GM12878 (cell line): ENCODE measurements at regions not wholly inside any gene's neighbourhood (a gene's known extent, or its start where the extent isn't known, plus 50 kb on each side); places are given as distances from the start of the nearest gene placed in this dataset.

Experiments
- ATAC-seq: fragments of 200-7000 bp; cut with Tn5 transposase; 3 replicates; pipeline ENCODE4 v1.9.1; 2020; ENCODE audit warnings: mild to moderate bottlenecking, moderate library complexity
- BruUV-seq: library from RNA; stranded (reverse); fragments of 400-500 nt; replicated peaks from 2 replicates; lab custom pipeline; 2021; lab: Mats Ljungman, UMichigan
- CTCF ChIA-PET: fragments of 300-600 bp; sonication (Branson Sonifier 250); formaldehyde crosslinking; extraction: SDS; loops from one replicate; lab custom pipeline; 2021; ENCODE audit warnings: inconsistent platforms; lab: Yijun Ruan, JAX
- POLR2A ChIA-PET: fragments of 350-600 bp; formaldehyde crosslinking; extraction: SDS; loops from one replicate; lab custom pipeline; 2021; ENCODE audit warnings: inconsistent platforms; lab: Charles Lee
- RAD21 ChIA-PET: fragments of 300-600 bp; sonication (Branson Sonifier 250); formaldehyde crosslinking; loops from one replicate; lab custom pipeline; 2023; ENCODE audit warnings: antibody characterized with exemption; ENCODE audit not compliant: unreplicated experiment; lab: Charles Lee
- SMC1A ChIA-PET: fragments of 300-600 bp; sonication (Branson Sonifier 250); formaldehyde crosslinking; loops from one replicate; lab custom pipeline; 2023; ENCODE audit not compliant: unreplicated experiment, uncharacterized antibody; lab: Charles Lee
- DNase-seq: peaks from one replicate; pipeline ENCODE4 v3.0.0-alpha.2; 2011; ENCODE audit warnings: low read depth, low spot score
- FAIRE-seq: peaks from 3 replicates; lab custom pipeline; 2011; peaks lifted over from hg19 to GRCh38; lab: Jason Lieb, UNC
- H2AFZ ChIP-seq: 2 replicates; pipeline ENCODE4 v1.6.0; 2011; ENCODE audit warnings: low read depth, low read length, control low read depth; ENCODE audit not compliant: control insufficient read depth
- H3K27ac ChIP-seq: 2 replicates; pipeline ENCODE4 v1.5.1; 2011; ENCODE audit warnings: control low read depth; ENCODE audit not compliant: control insufficient read depth, insufficient read depth
- H3K27me3 ChIP-seq, 2 experiments: replicated peaks in 1 of 2; 2 replicates each; pipeline versions ENCODE4 v1.6.0 to v1.6.1; 2011; ENCODE audit warnings: low read length in 1 of 2; ENCODE audit not compliant: control insufficient read depth in 2 of 2, insufficient read depth in 2 of 2
- H3K36me3 ChIP-seq, 2 experiments: 2 replicates each; pipeline ENCODE4 v1.5.1; 2011; ENCODE audit warnings: low read length in 1 of 2; ENCODE audit not compliant: control insufficient read depth in 2 of 2, insufficient read depth in 2 of 2
- H3K4me1 ChIP-seq: 2 replicates; pipeline ENCODE4 v1.6.1; 2011; ENCODE audit warnings: mild to moderate bottlenecking, low read length, moderate library complexity, mixed read lengths; ENCODE audit not compliant: control insufficient read depth, insufficient read depth
- H3K4me2 ChIP-seq: 2 replicates; pipeline ENCODE4 v1.6.0; 2011; ENCODE audit warnings: control low read depth; ENCODE audit not compliant: control insufficient read depth, insufficient read depth
- H3K4me3 ChIP-seq: fragments of 200-600 bp; sonication (generic); 2 replicates; pipeline ENCODE4 v1.5.1; 2016
- H3K79me2 ChIP-seq: 2 replicates; pipeline ENCODE4 v1.6.0; 2011; ENCODE audit warnings: low read length; ENCODE audit not compliant: control insufficient read depth, insufficient read depth
- H3K9ac ChIP-seq: 2 replicates; pipeline ENCODE4 v1.8.0; 2011; ENCODE audit warnings: low read length, control low read depth, mixed read lengths; ENCODE audit not compliant: control insufficient read depth, insufficient read depth
- H3K9me3 ChIP-seq: replicated peaks from 3 replicates; pipeline ENCODE4 v1.5.1; 2011; ENCODE audit warnings: mild to moderate bottlenecking, low read length; ENCODE audit not compliant: control insufficient read depth, insufficient read depth
- H4K20me1 ChIP-seq: 2 replicates; pipeline ENCODE4 v1.6.0; 2011; ENCODE audit not compliant: control insufficient read depth, insufficient read depth
- BRCA1 ChIP-seq: IDR thresholded peaks from 2 replicates; pipeline ENCODE4 v1.6.1; 2011; ENCODE audit warnings: low read depth, low read length, improper control_type of control experiment
- DPF2 ChIP-seq: fragments of 450-650 bp; IDR thresholded peaks from 2 replicates; pipeline ENCODE4 v1.6.1; 2017; ENCODE audit warnings: mild to moderate bottlenecking
- EED ChIP-seq: sonication (generic); IDR thresholded peaks from 2 replicates; pipeline ENCODE4 v1.6.1; 2016; ENCODE audit warnings: antibody characterized with exemption, low read depth
- EP300 ChIP-seq, 2 experiments: fragments of 150-350 bp in 1 of 2; IDR thresholded peaks; 2 replicates each; pipeline ENCODE4 v1.6.1; 2011 to 2012; ENCODE audit warnings: low read depth in 2 of 2, low read length in 2 of 2, borderline replicate concordance in 1 of 2, improper control_type of control experiment in 1 of 2, inconsistent platforms in 1 of 2; ENCODE audit not compliant: control insufficient read depth in 1 of 2
- EZH2 ChIP-seq: IDR thresholded peaks from 2 replicates; pipeline ENCODE4 v1.6.1; 2012; ENCODE audit warnings: low read depth, mild to moderate bottlenecking, control low read depth, inconsistent platforms, low read length, borderline replicate concordance; ENCODE audit not compliant: control insufficient read depth
- KAT2A ChIP-seq: conservative IDR thresholded peaks from 2 replicates; pipeline ENCODE4 v1.6.1; 2011; ENCODE audit warnings: low read depth, low read length; ENCODE audit not compliant: control insufficient read depth
- NBN ChIP-seq: fragments of 450-650 bp; IDR thresholded peaks from 2 replicates; pipeline ENCODE4 v1.6.1; 2016
- NKRF ChIP-seq: fragments of 450-650 bp; conservative IDR thresholded peaks from 2 replicates; pipeline ENCODE4 v1.6.1; 2017; ENCODE audit warnings: mild to moderate bottlenecking, moderate library complexity
- PML ChIP-seq: IDR thresholded peaks from 2 replicates; pipeline ENCODE4 v1.6.1; 2012; ENCODE audit warnings: low read length, inconsistent platforms
- RB1 ChIP-seq: fragments of 450-650 bp; formaldehyde crosslinking; IDR thresholded peaks from 2 replicates; pipeline ENCODE4 v1.6.1; 2017; ENCODE audit warnings: mild to moderate bottlenecking, borderline replicate concordance
- RCOR1 ChIP-seq: conservative IDR thresholded peaks from 2 replicates; pipeline ENCODE4 v1.6.1; 2012; ENCODE audit warnings: low read depth, low read length, improper control_type of control experiment
- RUNX3 ChIP-seq: IDR thresholded peaks from 2 replicates; pipeline ENCODE4 v1.6.1; 2012; ENCODE audit warnings: low read length, inconsistent platforms
- TAF1 ChIP-seq: IDR thresholded peaks from 2 replicates; pipeline ENCODE4 v1.6.1; 2011; ENCODE audit warnings: mild to moderate bottlenecking, low read depth, low read length, borderline replicate concordance
- TCF12 ChIP-seq: IDR thresholded peaks from 2 replicates; pipeline ENCODE4 v1.6.1; 2011; ENCODE audit warnings: low read depth, mild to moderate bottlenecking, low read length
- USF1 ChIP-seq: IDR thresholded peaks from 2 replicates; pipeline ENCODE4 v1.6.1; 2011; ENCODE audit warnings: borderline replicate concordance, low read depth, mild to moderate bottlenecking, moderate library complexity, mixed read lengths, low read length; ENCODE audit not compliant: insufficient read depth; ENCODE audit errors: extremely low read length
- USF2 ChIP-seq: IDR thresholded peaks from 2 replicates; pipeline ENCODE4 v1.6.1; 2011; ENCODE audit warnings: low read depth, low read length, improper control_type of control experiment, borderline replicate concordance
- YY1 ChIP-seq: IDR thresholded peaks from 2 replicates; pipeline ENCODE4 v1.6.1; 2011; ENCODE audit warnings: low read depth, mild to moderate bottlenecking, low read length
- ZSCAN29 ChIP-seq: fragments of 450-650 bp; IDR thresholded peaks from 2 replicates; pipeline ENCODE4 v1.6.1; 2017; ENCODE audit warnings: mild to moderate bottlenecking, moderate library complexity
- WGBS: methylation state at CpG from one replicate; pipeline ENCODE4 v1.1.6; 2016; ENCODE audit warnings: low lambda C conversion rate; ENCODE audit not compliant: insufficient replicate concordance, insufficient coverage; ENCODE audit errors: missing lambda C conversion rate; 5-methylcytosine and 5-hydroxymethylcytosine counted together
- in situ Hi-C: fragments of 300-500 bp; cut with MboI; formaldehyde crosslinking; loops from 9 replicates; pipeline ENCODE4 v1.14.3; 2018; ENCODE audit warnings: mixed read lengths
- intact Hi-C: fragments of 100-400 bp; cut with micrococcal nuclease; formaldehyde crosslinking; loops from one replicate; pipeline ENCODE4 v1.14.2; 2022; ENCODE audit not compliant: unreplicated experiment
- TF ChIP-seq, protein P1 (sequence below): IDR thresholded peaks from 2 replicates; pipeline ENCODE4 v1.6.1; 2012; ENCODE audit warnings: low read depth, low read length, improper control_type of control experiment

DNA sequence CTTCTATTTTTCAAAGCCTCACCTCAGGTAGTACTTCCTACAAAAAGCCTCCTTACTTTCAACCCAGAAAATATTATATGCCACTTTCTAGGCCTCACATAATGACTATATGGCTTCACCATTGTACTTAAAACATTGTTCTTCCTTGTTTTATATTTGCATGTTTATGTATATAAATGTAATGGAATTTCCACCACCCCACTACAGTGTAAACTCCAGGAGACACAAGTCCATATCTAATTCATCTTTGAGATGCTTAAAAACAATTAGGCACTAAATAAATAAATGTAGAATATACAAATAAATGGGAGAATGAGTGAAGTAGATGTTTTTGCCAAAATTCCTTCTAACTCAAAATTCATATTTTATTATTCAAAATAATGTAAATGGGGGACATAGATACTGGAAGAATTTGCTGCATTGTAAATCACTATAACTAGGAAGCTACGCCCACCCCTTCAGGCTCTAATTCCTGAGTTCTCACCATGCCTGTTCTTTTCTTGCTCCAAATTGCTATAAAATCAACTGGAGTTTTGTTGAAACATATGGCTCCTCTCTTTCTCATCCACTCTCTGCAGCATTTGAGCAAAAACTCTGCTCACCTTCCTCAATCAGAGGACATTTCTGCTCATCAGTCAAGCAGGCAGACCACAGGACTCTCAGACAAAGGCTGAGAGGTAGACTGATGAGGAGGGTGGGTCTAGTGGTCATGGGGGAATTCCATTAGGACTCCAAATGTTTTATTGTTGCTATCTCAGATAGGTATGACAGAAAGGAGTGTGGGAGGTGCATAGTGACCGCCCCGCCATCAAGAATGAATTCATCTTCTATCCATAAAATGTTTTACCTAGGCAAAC lies 243.0 kb downstream of the HNMT start (continued):
- TF ChIP-seq KAT2A (no peak), NKRF (no peak), NBN (no peak), TCF12 (no peak), YY1 (no peak), RUNX3 (no peak)
- TF ChIP-seq, all 136 proteins: peak for 0

DNA sequence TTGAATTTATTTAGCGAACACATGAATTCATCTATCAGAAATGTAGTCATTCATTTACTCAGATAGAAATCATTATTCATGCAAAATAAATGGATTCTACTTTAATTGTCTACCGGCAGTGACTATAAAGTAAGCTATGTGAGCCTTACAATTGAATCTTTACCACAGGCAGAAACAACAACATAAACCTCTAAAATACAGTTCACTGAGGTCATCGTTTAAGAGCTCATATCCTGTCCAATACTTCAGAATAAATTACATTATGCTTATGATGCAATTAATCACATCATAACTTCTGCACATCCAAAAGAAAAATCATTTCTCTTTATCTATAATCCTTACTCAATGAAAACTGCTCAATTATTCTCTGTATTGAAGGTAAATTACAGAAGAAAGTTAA lies 244.7 kb downstream of the HNMT start:
- ChIA-PET CTCF (no interaction called here), POLR2A (no interaction called here), RAD21 (no interaction called here), SMC1A (interaction anchor here (1.2 kb wide), 1 partner anchor 15 kb away, joined by 6 read pairs; no protein-coding TSS in a partner anchor)
- H3K27ac ChIP-seq, result no peak overlapping the region
- no peaks in the 10 kb centered on the region for H3K79me2 ChIP-seq
- WGBS, result 61% methylated on average over 3 of the region's 3 CpGs
- intact Hi-C loops (no loop called here), in situ Hi-C loops (no loop called here)
- H3K36me3 ChIP-seq, result no peaks in the 10 kb centered on the region
- no peak overlapping the region for H3K9ac ChIP-seq
- H3K9me3 ChIP-seq, result no peaks in the 10 kb centered on the region
- H3K4me2 ChIP-seq, result no peak overlapping the region
- no peak overlapping the region for H3K4me3 ChIP-seq
- H2AFZ ChIP-seq, result no peak overlapping the region
- H3K27me3 ChIP-seq, result no peaks in the 10 kb centered on the region
- no peaks in the 10 kb centered on the region for H3K4me1 ChIP-seq
- no peak for TF ChIP-seq RB1
- TF ChIP-seq TAF1, result no peak
- TF ChIP-seq, protein P1, sequence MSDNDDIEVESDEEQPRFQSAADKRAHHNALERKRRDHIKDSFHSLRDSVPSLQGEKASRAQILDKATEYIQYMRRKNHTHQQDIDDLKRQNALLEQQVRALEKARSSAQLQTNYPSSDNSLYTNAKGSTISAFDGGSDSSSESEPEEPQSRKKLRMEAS, result no peak
- no peak for TF ChIP-seq EED
- no peak for TF ChIP-seq DPF2
- TF ChIP-seq RCOR1, result no peak
- no peak for TF ChIP-seq USF2
- TF ChIP-seq EP300 (IDR thresholded peaks at IDR 0.05; ENCODE audit: borderline replicate concordance in 1 of 2, control insufficient read depth in 1 of 2, low read depth in 2 of 2, low read length in 2 of 2), result no peak
- TF ChIP-seq PML, result no peak
- no peak for TF ChIP-seq ZSCAN29
- no peak for TF ChIP-seq USF1
- TF ChIP-seq BRCA1, result no peak
- no peak for TF ChIP-seq EZH2
- ATAC-seq (no peak), DNase-seq (no peak), FAIRE-seq (no peak)
- no TSS peak for BruUV-seq
- no peaks in the 10 kb centered on the region for H4K20me1 ChIP-seq
